MCF 10A (cell line): ENCODE measurements at regions not wholly inside any gene's neighbourhood (a gene's known extent, or its start where the extent isn't known, plus 50 kb on each side); places are given as distances from the start of the nearest gene placed in this dataset.

ENCODE experiments used
- BruUV-seq: library from RNA; stranded (reverse); fragments of 400-500 nt; replicated peaks from 2 replicates; lab custom pipeline; 2021; lab: Mats Ljungman, UMichigan
- CTCF ChIA-PET: fragments of 300-600 bp; sonication (Branson Sonifier 250); formaldehyde crosslinking; extraction: SDS; loops from one replicate; lab custom pipeline; 2021; ENCODE audit warnings: antibody characterized with exemption, inconsistent platforms; lab: Yijun Ruan, JAX
- POLR2A ChIA-PET: fragments of 300-600, 350-650 bp; sonication (Branson Sonifier 250); formaldehyde crosslinking; extraction: SDS; loops from one replicate; lab custom pipeline; 2020; ENCODE audit warnings: antibody characterized with exemption, inconsistent platforms; lab: Yijun Ruan, JAX
- DNase-seq: peaks from one replicate; pipeline ENCODE4 v3.0.0-alpha.2; 2018; ENCODE audit not compliant: unreplicated experiment
- H3K27ac Mint-ChIP-seq: one replicate; pipeline ENCODE4 v1.8.0; 2022; ENCODE audit warnings: mild to moderate bottlenecking, low read depth, mixed read lengths; ENCODE audit not compliant: unreplicated experiment
- H3K27me3 Mint-ChIP-seq: one replicate; pipeline ENCODE4 v1.8.0; 2022; ENCODE audit warnings: mixed read lengths; ENCODE audit not compliant: insufficient read depth, unreplicated experiment
- H3K36me3 Mint-ChIP-seq: one replicate; pipeline ENCODE4 v1.8.0; 2022; ENCODE audit warnings: mild to moderate bottlenecking, moderate library complexity, mixed read lengths; ENCODE audit not compliant: insufficient read depth, unreplicated experiment
- H3K4me1 Mint-ChIP-seq: one replicate; pipeline ENCODE4 v1.8.0; 2022; ENCODE audit warnings: mixed read lengths; ENCODE audit not compliant: insufficient read depth, unreplicated experiment
- H3K4me3 Mint-ChIP-seq: one replicate; pipeline ENCODE4 v1.8.0; 2022; ENCODE audit warnings: mild to moderate bottlenecking, moderate library complexity, mixed read lengths; ENCODE audit not compliant: unreplicated experiment
- H3K9me3 Mint-ChIP-seq: one replicate; pipeline ENCODE4 v1.8.0; 2022; ENCODE audit warnings: mixed read lengths; ENCODE audit not compliant: unreplicated experiment
- CTCF ChIP-seq: fragments of 200-600 bp; IDR thresholded peaks from one replicate; pipeline ENCODE4 v1.8.0; 2022; ENCODE audit warnings: antibody characterized with exemption, mild to moderate bottlenecking; ENCODE audit not compliant: unreplicated experiment
- intact Hi-C: fragments of 100-400 bp; cut with micrococcal nuclease; formaldehyde crosslinking; loops from 2 replicates; pipeline ENCODE4 v1.14.1; 2022

- CTCF ChIA-PET, result no interaction called here
- no peaks in the 10 kb centered on the region for H3K27me3 Mint-ChIP-seq
- H3K27ac Mint-ChIP-seq, result no peak overlapping the region
- POLR2A ChIA-PET, result interaction anchor here (0.7 kb wide), 1 partner anchor 990 kb away, joined by 4 read pairs; no protein-coding TSS in a partner anchor
- H3K9me3 Mint-ChIP-seq, result peaks cover 8% of the 10 kb centered on the region
- no TSS peak for BruUV-seq
- intact Hi-C loops, result no loop called here
- peak; percentile 60 for DNase-seq
- H3K36me3 Mint-ChIP-seq, result no peaks in the 10 kb centered on the region
- H3K4me1 Mint-ChIP-seq, result peaks cover 4% of the 10 kb centered on the region
- no peak overlapping the region for H3K4me3 Mint-ChIP-seq
- TF ChIP-seq CTCF, result no peak
Observed at GRCh38 chr5:92800365-92800764, 780.7 kb downstream of the NR2F1-AS1 start.

GRCh38 chr5:92795633-92796032 is 785.4 kb downstream of the NR2F1-AS1 start:
- Mint-ChIP-seq H3K27ac (no peak overlapping the region), H3K27me3 (no peaks in the 10 kb centered on the region), H3K36me3 (no peaks in the 10 kb centered on the region), H3K4me1 (peaks cover 4% of the 10 kb centered on the region), H3K9me3 (peaks cover 20% of the 10 kb centered on the region), H3K4me3 (no peak overlapping the region)
- no TSS peak for BruUV-seq
- DNase-seq, result no peak
- intact Hi-C loops, result no loop called here
- CTCF ChIA-PET, result interaction anchor here (0.6 kb wide), 1 partner anchor 15 kb away, joined by 3 read pairs; no protein-coding TSS in a partner anchor
- TF ChIP-seq CTCF, result no peak
- POLR2A ChIA-PET, result no interaction called here

- CTCF ChIA-PET, result interaction anchor here (0.7 kb wide), 1 partner anchor 16 kb away, joined by 3 read pairs; no protein-coding TSS in a partner anchor
- no peaks in the 10 kb centered on the region for H3K36me3 Mint-ChIP-seq
Observed at GRCh38 chr5:92780057-92780456, 801.0 kb downstream of the NR2F1-AS1 start.

GRCh38 chr5:92779536-92779935 is 801.5 kb downstream of the NR2F1-AS1 start:
- Mint-ChIP-seq H3K9me3 (no peaks in the 10 kb centered on the region), H3K27ac (no peak overlapping the region), H3K27me3 (no peaks in the 10 kb centered on the region), H3K4me1 (peaks cover 5% of the 10 kb centered on the region), H3K4me3 (no peak overlapping the region), H3K36me3 (no peaks in the 10 kb centered on the region)
- CTCF ChIA-PET, result no interaction called here
- POLR2A ChIA-PET, result no interaction called here
- no peak for TF ChIP-seq CTCF
- BruUV-seq, result no TSS peak
- DNase-seq, result no peak
- intact Hi-C loops, result no loop called here

More at GRCh38 chr5:92780057-92780456, 801.0 kb downstream of the NR2F1-AS1 start:
- Mint-ChIP-seq H3K9me3 (no peaks in the 10 kb centered on the region), H3K27ac (no peak overlapping the region), H3K27me3 (no peaks in the 10 kb centered on the region), H3K4me1 (peaks cover 5% of the 10 kb centered on the region), H3K4me3 (no peak overlapping the region)
- intact Hi-C loops, result no loop called here
- BruUV-seq, result no TSS peak
- POLR2A ChIA-PET, result interaction anchor here (0.6 to 1.2 kb wide), 2 partner anchors 11 to 19 kb away, joined by 3 to 4 read pairs; no protein-coding TSS in a partner anchor
- TF ChIP-seq CTCF, result no peak
- DNase-seq, result no peak
